ENCODE measurements at regions not wholly inside any gene's neighbourhood (a gene's known extent, or its start where the extent isn't known, plus 50 kb on each side); places are given as distances from the start of the nearest gene placed in this dataset.

GRCh38 chr1:222109836-222110235 lies 367.9 kb upstream of the DUSP10 start:
- H3K9me3 ChIP-seq (ENCODE audit: insufficient read depth, low read length) = no peaks in the 10 kb centered on the region
- H3K27me3 ChIP-seq (ENCODE audit: low read depth, low read length) = peaks cover 20% of the 10 kb centered on the region
- no peak for TF ChIP-seq CTCF (IDR thresholded peaks at IDR 0.05; ENCODE audit: low read depth, low read length)
- TF ChIP-seq EZH2phosphoT487 (IDR thresholded peaks at IDR 0.05; ENCODE audit: low read depth) = no peak

GRCh38 chr1:222107975-222108374 lies 366.1 kb upstream of the DUSP10 start:
- TF ChIP-seq CTCF (IDR thresholded peaks at IDR 0.05; ENCODE audit: low read depth, low read length) = no peak
- no peak for TF ChIP-seq EZH2phosphoT487 (IDR thresholded peaks at IDR 0.05; ENCODE audit: low read depth)
- Histone ChIP-seq H3K9ac (ENCODE audit: low read length) (no peak overlapping the region), H3K36me3 (replicated peaks; ENCODE audit: low read depth, low read length) (no peaks in the 10 kb centered on the region)

More at GRCh38 chr1:222109836-222110235, 367.9 kb upstream of the DUSP10 start:
- Histone ChIP-seq H3K79me2 (ENCODE audit: low read length) (no peaks in the 10 kb centered on the region), H4K20me1 (ENCODE audit: insufficient read depth, low read length) (no peaks in the 10 kb centered on the region), H3K4me1 (ENCODE audit: low read length) (0 out of 2 replicates have a peak, but pooled peaks cover 5% of the 10 kb centered on the region), H3K4me2 (ENCODE audit: low read length) (no peak overlapping the region), H2AFZ (ENCODE audit: low read depth, low read length) (no peak overlapping the region), H3K36me3 (replicated peaks; ENCODE audit: low read depth, low read length) (no peaks in the 10 kb centered on the region), H3K4me3 (ENCODE audit: low read length) (no peak overlapping the region), H3K9ac (ENCODE audit: low read length) (no peak overlapping the region), H3K27ac (ENCODE audit: low read length) (no peak overlapping the region)

GRCh38 chr1:222107267-222107666 lies 365.4 kb upstream of the DUSP10 start:
- H3K4me3 ChIP-seq (ENCODE audit: low read length) = no peak overlapping the region
- no peak overlapping the region for H3K9ac ChIP-seq (ENCODE audit: low read length)
- no peaks in the 10 kb centered on the region for H3K9me3 ChIP-seq (ENCODE audit: insufficient read depth, low read length)
- no peak overlapping the region for H3K4me2 ChIP-seq (ENCODE audit: low read length)
- H3K4me1 ChIP-seq (ENCODE audit: low read length) = 0 out of 2 replicates have a peak, but pooled peaks cover 5% of the 10 kb centered on the region
- H3K27me3 ChIP-seq (ENCODE audit: low read depth, low read length) = peaks cover 23% of the 10 kb centered on the region
- no peak overlapping the region for H3K27ac ChIP-seq (ENCODE audit: low read length)
- H4K20me1 ChIP-seq (ENCODE audit: insufficient read depth, low read length) = no peaks in the 10 kb centered on the region
- TF ChIP-seq CTCF (IDR thresholded peaks at IDR 0.05; ENCODE audit: low read depth, low read length) (no peak), EZH2phosphoT487 (IDR thresholded peaks at IDR 0.05; ENCODE audit: low read depth) (no peak)
- H2AFZ ChIP-seq (ENCODE audit: low read depth, low read length) = no peak overlapping the region
- H3K79me2 ChIP-seq (ENCODE audit: low read length) = no peaks in the 10 kb centered on the region
- H3K36me3 ChIP-seq (replicated peaks; ENCODE audit: low read depth, low read length) = no peaks in the 10 kb centered on the region

More at GRCh38 chr1:222107975-222108374, 366.1 kb upstream of the DUSP10 start:
- no peaks in the 10 kb centered on the region for H3K9me3 ChIP-seq (ENCODE audit: insufficient read depth, low read length)
- H4K20me1 ChIP-seq (ENCODE audit: insufficient read depth, low read length) = no peaks in the 10 kb centered on the region
- no peak overlapping the region for H2AFZ ChIP-seq (ENCODE audit: low read depth, low read length)
- peaks cover 20% of the 10 kb centered on the region for H3K27me3 ChIP-seq (ENCODE audit: low read depth, low read length)
- H3K4me3 ChIP-seq (ENCODE audit: low read length) = no peak overlapping the region
- H3K27ac ChIP-seq (ENCODE audit: low read length) = no peak overlapping the region
- no peaks in the 10 kb centered on the region for H3K79me2 ChIP-seq (ENCODE audit: low read length)
- 0 out of 2 replicates have a peak, but pooled peaks cover 5% of the 10 kb centered on the region for H3K4me1 ChIP-seq (ENCODE audit: low read length)
- no peak overlapping the region for H3K4me2 ChIP-seq (ENCODE audit: low read length)

- Histone ChIP-seq H4K20me1 (ENCODE audit: insufficient read depth, low read length) (no peaks in the 10 kb centered on the region), H3K9me3 (ENCODE audit: insufficient read depth, low read length) (no peaks in the 10 kb centered on the region), H3K27me3 (ENCODE audit: low read depth, low read length) (peaks cover 23% of the 10 kb centered on the region), H3K4me3 (ENCODE audit: low read length) (no peak overlapping the region), H3K27ac (ENCODE audit: low read length) (no peak overlapping the region), H3K4me1 (ENCODE audit: low read length) (0 out of 2 replicates have a peak, but pooled peaks cover 5% of the 10 kb centered on the region), H2AFZ (ENCODE audit: low read depth, low read length) (no peak overlapping the region), H3K9ac (ENCODE audit: low read length) (no peak overlapping the region), H3K4me2 (ENCODE audit: low read length) (no peak overlapping the region), H3K36me3 (replicated peaks; ENCODE audit: low read depth, low read length) (no peaks in the 10 kb centered on the region), H3K79me2 (ENCODE audit: low read length) (no peaks in the 10 kb centered on the region)
- TF ChIP-seq CTCF (IDR thresholded peaks at IDR 0.05; ENCODE audit: low read depth, low read length) (no peak), EZH2phosphoT487 (IDR thresholded peaks at IDR 0.05; ENCODE audit: low read depth) (no peak)
Measured at GRCh38 chr1:222106377-222106776, 364.5 kb upstream of the DUSP10 start.
